ENCODE measurements at regions not wholly inside any gene's neighbourhood (a gene's known extent, or its start where the extent isn't known, plus 50 kb on each side); places are given as distances from the start of the nearest gene placed in this dataset.

GRCh38 chr10:54914049-54914448 is 113.0 kb upstream of the PCDH15 start:
- DNase-seq (ENCODE audit: low read depth in 2 of 2): no peak
- no peak overlapping the region for H3K4me3 ChIP-seq (replicated peaks in 1 of 2; ENCODE audit: low read depth in 2 of 2, low read length in 2 of 2)
- no peak for TF ChIP-seq CTCF (IDR thresholded peaks at IDR 0.05; ENCODE audit: low read depth, low read length)

GRCh38 chr10:54909165-54909564 is 108.1 kb upstream of the PCDH15 start:
- no peak overlapping the region for H3K4me3 ChIP-seq (replicated peaks in 1 of 2; ENCODE audit: low read depth in 2 of 2, low read length in 2 of 2)
- DNase-seq (ENCODE audit: low read depth in 2 of 2): no peak
- no peak for TF ChIP-seq CTCF (IDR thresholded peaks at IDR 0.05; ENCODE audit: low read depth, low read length)

- H3K4me3 ChIP-seq (replicated peaks in 1 of 2; ENCODE audit: low read depth in 2 of 2, low read length in 2 of 2): no peak overlapping the region
- DNase-seq (ENCODE audit: low read depth in 2 of 2): no peak
- TF ChIP-seq CTCF (IDR thresholded peaks at IDR 0.05; ENCODE audit: low read depth, low read length): no peak
These were observed 107.0 kb upstream of the PCDH15 start for GRCh38 chr10:54908019-54908418.

- H3K4me3 ChIP-seq (replicated peaks in 1 of 2; ENCODE audit: low read depth in 2 of 2, low read length in 2 of 2): no peak overlapping the region
- no peak for DNase-seq (ENCODE audit: low read depth in 2 of 2)
- TF ChIP-seq CTCF (IDR thresholded peaks at IDR 0.05; ENCODE audit: low read depth, low read length): no peak
These were observed 105.9 kb upstream of the PCDH15 start for GRCh38 chr10:54906940-54907339.

GRCh38 chr10:54905578-54906192 is 104.7 kb upstream of the PCDH15 start:
- no peak overlapping the region for H3K4me3 ChIP-seq (replicated peaks in 1 of 2; ENCODE audit: low read depth in 2 of 2, low read length in 2 of 2)
- TF ChIP-seq CTCF (IDR thresholded peaks at IDR 0.05; ENCODE audit: low read depth, low read length): no peak
- no peak for DNase-seq (ENCODE audit: low read depth in 2 of 2)

GRCh38 chr10:54904833-54905232 is 103.8 kb upstream of the PCDH15 start:
- DNase-seq (ENCODE audit: low read depth in 2 of 2): no peak
- no peak for TF ChIP-seq CTCF (IDR thresholded peaks at IDR 0.05; ENCODE audit: low read depth, low read length)
- H3K4me3 ChIP-seq (replicated peaks in 1 of 2; ENCODE audit: low read depth in 2 of 2, low read length in 2 of 2): no peak overlapping the region

- no peak for TF ChIP-seq CTCF (IDR thresholded peaks at IDR 0.05; ENCODE audit: low read depth, low read length)
- DNase-seq (ENCODE audit: low read depth in 2 of 2): no peak
- H3K4me3 ChIP-seq (replicated peaks in 1 of 2; ENCODE audit: low read depth in 2 of 2, low read length in 2 of 2): no peak overlapping the region
These were observed 102.7 kb upstream of the PCDH15 start for GRCh38 chr10:54903745-54904144.

Data from cardiac fibroblast (primary cell).